Fibroblast of lung (primary cell): ENCODE measurements at regions not wholly inside any gene's neighbourhood (a gene's known extent, or its start where the extent isn't known, plus 50 kb on each side); places are given as distances from the start of the nearest gene placed in this dataset.

Experiments used
- DNase-seq, 2 donors: peaks; one replicate each; pipeline versions ENCODE4 v3.0.0 to v3.0.0-alpha.2; 2010; ENCODE audit warnings: low read depth in 2 of 2
- H2AFZ ChIP-seq: 2 replicates; pipeline ENCODE4 v1.5.1; 2012; ENCODE audit warnings: low read length, control low read depth, inconsistent platforms
- H3K27ac ChIP-seq: 2 replicates; pipeline ENCODE4 v1.5.1; 2011; ENCODE audit warnings: low read length, control low read depth; ENCODE audit not compliant: insufficient read depth
- H3K27me3 ChIP-seq: 2 replicates; pipeline ENCODE4 v1.5.1; 2011; ENCODE audit warnings: mild to moderate bottlenecking, low read length; ENCODE audit not compliant: control insufficient read depth, insufficient read depth
- H3K36me3 ChIP-seq: 2 replicates; pipeline ENCODE4 v1.5.1; 2011; ENCODE audit warnings: low read length; ENCODE audit not compliant: control insufficient read depth, insufficient read depth
- H3K4me1 ChIP-seq: 2 replicates; pipeline ENCODE4 v1.5.1; 2011; ENCODE audit warnings: low read length; ENCODE audit not compliant: control insufficient read depth, insufficient read depth; ENCODE audit errors: extremely low read depth
- H3K4me2 ChIP-seq: 2 replicates; pipeline ENCODE4 v1.5.1; 2011; ENCODE audit warnings: low read length, control low read depth; ENCODE audit not compliant: insufficient read depth; ENCODE audit errors: extremely low read depth
- H3K4me3 ChIP-seq, 4 experiments: fragments of 200-600 bp in 1 of 4; sonication (generic) in 1 of 4; replicated peaks in 1 of 4; 2 replicates each; pipeline ENCODE4 v1.5.1; 2011 to 2016; ENCODE audit warnings: low read length in 4 of 4, low read depth in 3 of 4, mild to moderate bottlenecking in 3 of 4, control low read depth in 2 of 4, inconsistent platforms in 1 of 4, mixed read lengths in 1 of 4; ENCODE audit not compliant: insufficient read depth in 1 of 4; ENCODE audit errors: control extremely low read depth in 1 of 4
- H3K79me2 ChIP-seq: 2 replicates; pipeline ENCODE4 v1.5.1; 2012; ENCODE audit warnings: mild to moderate bottlenecking, low read length, inconsistent platforms; ENCODE audit not compliant: control insufficient read depth, insufficient read depth
- H3K9ac ChIP-seq: 2 replicates; pipeline ENCODE4 v1.5.1; 2011; ENCODE audit warnings: mild to moderate bottlenecking, low read length, control low read depth; ENCODE audit not compliant: insufficient read depth
- H3K9me3 ChIP-seq: 2 replicates; pipeline ENCODE4 v1.5.1; 2012; ENCODE audit warnings: low read depth, low read length; ENCODE audit not compliant: control insufficient read depth, insufficient read depth
- H4K20me1 ChIP-seq: 2 replicates; pipeline ENCODE4 v1.5.1; 2011; ENCODE audit warnings: low read length; ENCODE audit not compliant: control insufficient read depth, insufficient read depth; ENCODE audit errors: extremely low read depth
- CTCF ChIP-seq, 2 donors: IDR thresholded peaks in 1 of 2; conservative IDR thresholded peaks in 1 of 2; 1 replicate in 1 of 2; 2 replicates in 1 of 2; pipeline ENCODE4 v1.5.1; 2011 to 2012; ENCODE audit warnings: low read length in 2 of 2, control low read depth in 1 of 2, inconsistent platforms in 1 of 2, low read depth in 1 of 2, mild to moderate bottlenecking in 1 of 2
- EZH2 ChIP-seq: IDR thresholded peaks from 2 replicates; pipeline ENCODE4 v1.5.1; 2012; ENCODE audit warnings: low read length, control low read depth, mild to moderate bottlenecking; ENCODE audit errors: missing control alignments

GRCh38 chr7:159269745-159270144 lies 125.1 kb upstream of the VIPR2 start:
- H3K4me3 ChIP-seq, result no peak overlapping the region
- H3K9ac ChIP-seq, result no peak overlapping the region
- no peaks in the 10 kb centered on the region for H3K4me1 ChIP-seq
- no peak overlapping the region for H3K27ac ChIP-seq
- DNase-seq, result no peak
- H4K20me1 ChIP-seq, result no peaks in the 10 kb centered on the region
- no peaks in the 10 kb centered on the region for H3K9me3 ChIP-seq
- no peak overlapping the region for H2AFZ ChIP-seq
- TF ChIP-seq CTCF (conservative IDR thresholded peaks at IDR 0.05 in 1 of 2, IDR thresholded peaks at IDR 0.05 in 1 of 2; ENCODE audit: low read depth in 1 of 2, low read length in 2 of 2) (no peak), EZH2 (no peak)
- no peaks in the 10 kb centered on the region for H3K36me3 ChIP-seq
- no peaks in the 10 kb centered on the region for H3K79me2 ChIP-seq
- no peaks in the 10 kb centered on the region for H3K27me3 ChIP-seq
- H3K4me2 ChIP-seq, result no peak overlapping the region

GRCh38 chr7:159263430-159263829 lies 118.8 kb upstream of the VIPR2 start:
- Histone ChIP-seq H3K27ac (no peak overlapping the region), H2AFZ (no peak overlapping the region), H3K79me2 (no peaks in the 10 kb centered on the region), H3K27me3 (no peaks in the 10 kb centered on the region), H3K4me3 (no peak overlapping the region), H3K36me3 (no peaks in the 10 kb centered on the region), H3K4me2 (no peak overlapping the region), H3K4me1 (no peaks in the 10 kb centered on the region), H3K9me3 (no peaks in the 10 kb centered on the region), H3K9ac (no peak overlapping the region), H4K20me1 (no peaks in the 10 kb centered on the region)
- no peak for DNase-seq
- TF ChIP-seq EZH2, result no peak
- no peak for TF ChIP-seq CTCF (conservative IDR thresholded peaks at IDR 0.05 in 1 of 2, IDR thresholded peaks at IDR 0.05 in 1 of 2; ENCODE audit: low read depth in 1 of 2, low read length in 2 of 2)

GRCh38 chr7:159253657-159254056 lies 109.0 kb upstream of the VIPR2 start:
- H3K79me2 ChIP-seq, result no peaks in the 10 kb centered on the region
- H3K27ac ChIP-seq, result no peak overlapping the region
- no peak overlapping the region for H3K4me3 ChIP-seq
- no peak for DNase-seq
- H2AFZ ChIP-seq, result no peak overlapping the region
- TF ChIP-seq CTCF (conservative IDR thresholded peaks at IDR 0.05 in 1 of 2, IDR thresholded peaks at IDR 0.05 in 1 of 2; ENCODE audit: low read depth in 1 of 2, low read length in 2 of 2), result no peak
- no peak overlapping the region for H3K9ac ChIP-seq
- H3K36me3 ChIP-seq, result no peaks in the 10 kb centered on the region
- H3K4me1 ChIP-seq, result no peaks in the 10 kb centered on the region
- no peaks in the 10 kb centered on the region for H3K9me3 ChIP-seq
- no peaks in the 10 kb centered on the region for H3K27me3 ChIP-seq
- no peaks in the 10 kb centered on the region for H4K20me1 ChIP-seq
- no peak overlapping the region for H3K4me2 ChIP-seq
